Dendritic cell treated with granulocyte-macrophage colony-stimulating factor and Interleukin-4, amounts not matched to agents 40 ng/mL and 50 ng/mL, for 4 days (primary cell): ENCODE measurements at regions not wholly inside any gene's neighbourhood (a gene's known extent, or its start where the extent isn't known, plus 50 kb on each side); places are given as distances from the start of the nearest gene placed in this dataset.

Experiments used
- H3K27ac Mint-ChIP-seq: one replicate; pipeline ENCODE4 v1.8.0; 2022; ENCODE audit warnings: mild to moderate bottlenecking, mixed read lengths
- H3K27me3 Mint-ChIP-seq: one replicate; pipeline ENCODE4 v1.8.0; 2022; ENCODE audit warnings: mild to moderate bottlenecking, mixed read lengths
- H3K36me3 Mint-ChIP-seq: one replicate; pipeline ENCODE4 v1.8.0; 2022; ENCODE audit warnings: low read depth, mixed read lengths
- H3K4me1 Mint-ChIP-seq: one replicate; pipeline ENCODE4 v1.8.0; 2022; ENCODE audit warnings: low read depth, mixed read lengths
- H3K4me3 Mint-ChIP-seq: one replicate; pipeline ENCODE4 v1.8.0; 2022; ENCODE audit warnings: mild to moderate bottlenecking, moderate library complexity, mixed read lengths
- H3K9me3 Mint-ChIP-seq: one replicate; pipeline ENCODE4 v1.8.0; 2022; ENCODE audit warnings: mixed read lengths
- intact Hi-C: fragments of 100-400 bp; cut with micrococcal nuclease; formaldehyde crosslinking; loops from one replicate; pipeline ENCODE4 v1.15.0; 2022

- no peaks in the 10 kb centered on the region for H3K4me1 Mint-ChIP-seq
- H3K4me3 Mint-ChIP-seq: no peak overlapping the region
- no peaks in the 10 kb centered on the region for H3K27me3 Mint-ChIP-seq
- no peaks in the 10 kb centered on the region for H3K36me3 Mint-ChIP-seq
- intact Hi-C loops: no loop called here
- H3K9me3 Mint-ChIP-seq: peaks cover 10% of the 10 kb centered on the region
- H3K27ac Mint-ChIP-seq: no peak overlapping the region
These were observed 871.6 kb upstream of the MDGA2 start for GRCh38 chr14:48546996-48547395.

GRCh38 chr14:48537600-48537999 lies 862.2 kb upstream of the MDGA2 start:
- Mint-ChIP-seq H3K27ac (no peak overlapping the region), H3K4me3 (no peak overlapping the region), H3K36me3 (no peaks in the 10 kb centered on the region), H3K27me3 (no peaks in the 10 kb centered on the region), H3K9me3 (peaks cover 18% of the 10 kb centered on the region), H3K4me1 (no peaks in the 10 kb centered on the region)
- intact Hi-C loops: no loop called here

- Mint-ChIP-seq H3K27me3 (no peaks in the 10 kb centered on the region), H3K36me3 (no peaks in the 10 kb centered on the region), H3K4me1 (no peaks in the 10 kb centered on the region), H3K4me3 (no peak overlapping the region), H3K27ac (no peak overlapping the region), H3K9me3 (peaks cover 26% of the 10 kb centered on the region)
- intact Hi-C loops: no loop called here
These were observed 860.9 kb upstream of the MDGA2 start for GRCh38 chr14:48536318-48536717.

- H3K27ac Mint-ChIP-seq: no peak overlapping the region
- H3K4me3 Mint-ChIP-seq: no peak overlapping the region
- no peaks in the 10 kb centered on the region for H3K36me3 Mint-ChIP-seq
- intact Hi-C loops: no loop called here
- H3K9me3 Mint-ChIP-seq: peaks cover 21% of the 10 kb centered on the region
- no peaks in the 10 kb centered on the region for H3K4me1 Mint-ChIP-seq
- H3K27me3 Mint-ChIP-seq: no peaks in the 10 kb centered on the region
These were observed 852.4 kb upstream of the MDGA2 start for GRCh38 chr14:48527832-48528231.

GRCh38 chr14:48526307-48526706 lies 850.9 kb upstream of the MDGA2 start:
- Mint-ChIP-seq H3K4me3 (no peak overlapping the region), H3K36me3 (no peaks in the 10 kb centered on the region), H3K4me1 (no peaks in the 10 kb centered on the region), H3K27me3 (no peaks in the 10 kb centered on the region), H3K9me3 (peaks cover 12% of the 10 kb centered on the region), H3K27ac (no peak overlapping the region)
- intact Hi-C loops: no loop called here

- Mint-ChIP-seq H3K36me3 (no peaks in the 10 kb centered on the region), H3K4me1 (no peaks in the 10 kb centered on the region), H3K27me3 (no peaks in the 10 kb centered on the region), H3K9me3 (no peaks in the 10 kb centered on the region), H3K27ac (no peak overlapping the region), H3K4me3 (no peak overlapping the region)
- intact Hi-C loops: no loop called here
These were observed 829.5 kb upstream of the MDGA2 start for GRCh38 chr14:48504921-48505320.

GRCh38 chr14:48490756-48491155 lies 815.4 kb upstream of the MDGA2 start:
- intact Hi-C loops: no loop called here
- peaks cover 6% of the 10 kb centered on the region for H3K9me3 Mint-ChIP-seq
- no peaks in the 10 kb centered on the region for H3K4me1 Mint-ChIP-seq
- H3K27me3 Mint-ChIP-seq: no peaks in the 10 kb centered on the region
- no peak overlapping the region for H3K27ac Mint-ChIP-seq
- H3K4me3 Mint-ChIP-seq: no peak overlapping the region
- no peaks in the 10 kb centered on the region for H3K36me3 Mint-ChIP-seq

GRCh38 chr14:48473944-48474343 lies 798.5 kb upstream of the MDGA2 start:
- Mint-ChIP-seq H3K27me3 (no peaks in the 10 kb centered on the region), H3K4me3 (no peak overlapping the region), H3K36me3 (no peaks in the 10 kb centered on the region), H3K4me1 (no peaks in the 10 kb centered on the region), H3K9me3 (peaks cover 4% of the 10 kb centered on the region), H3K27ac (no peak overlapping the region)
- intact Hi-C loops: no loop called here

GRCh38 chr14:48456051-48456450 lies 780.6 kb upstream of the MDGA2 start:
- H3K4me3 Mint-ChIP-seq: no peak overlapping the region
- no peaks in the 10 kb centered on the region for H3K4me1 Mint-ChIP-seq
- no peaks in the 10 kb centered on the region for H3K36me3 Mint-ChIP-seq
- no peak overlapping the region for H3K27ac Mint-ChIP-seq
- intact Hi-C loops: no loop called here
- H3K27me3 Mint-ChIP-seq: no peaks in the 10 kb centered on the region
- no peaks in the 10 kb centered on the region for H3K9me3 Mint-ChIP-seq

GRCh38 chr14:48454887-48455286 lies 779.5 kb upstream of the MDGA2 start:
- Mint-ChIP-seq H3K9me3 (no peaks in the 10 kb centered on the region), H3K27ac (no peak overlapping the region), H3K36me3 (no peaks in the 10 kb centered on the region), H3K27me3 (no peaks in the 10 kb centered on the region), H3K4me3 (no peak overlapping the region), H3K4me1 (no peaks in the 10 kb centered on the region)
- intact Hi-C loops: no loop called here

GRCh38 chr14:48452437-48452995 lies 777.1 kb upstream of the MDGA2 start:
- no peaks in the 10 kb centered on the region for H3K36me3 Mint-ChIP-seq
- no peaks in the 10 kb centered on the region for H3K9me3 Mint-ChIP-seq
- intact Hi-C loops: no loop called here
- H3K4me3 Mint-ChIP-seq: no peak overlapping the region
- H3K4me1 Mint-ChIP-seq: no peaks in the 10 kb centered on the region
- H3K27ac Mint-ChIP-seq: no peak overlapping the region
- no peaks in the 10 kb centered on the region for H3K27me3 Mint-ChIP-seq

GRCh38 chr14:48435221-48435620 lies 759.8 kb upstream of the MDGA2 start:
- intact Hi-C loops: no loop called here
- Mint-ChIP-seq H3K27me3 (no peaks in the 10 kb centered on the region), H3K27ac (no peak overlapping the region), H3K9me3 (no peaks in the 10 kb centered on the region), H3K4me3 (no peak overlapping the region), H3K4me1 (no peaks in the 10 kb centered on the region), H3K36me3 (no peaks in the 10 kb centered on the region)

GRCh38 chr14:48430805-48431204 lies 755.4 kb upstream of the MDGA2 start:
- Mint-ChIP-seq H3K9me3 (no peaks in the 10 kb centered on the region), H3K4me1 (no peaks in the 10 kb centered on the region), H3K27ac (no peak overlapping the region), H3K36me3 (no peaks in the 10 kb centered on the region), H3K27me3 (no peaks in the 10 kb centered on the region), H3K4me3 (no peak overlapping the region)
- intact Hi-C loops: no loop called here

- Mint-ChIP-seq H3K9me3 (no peaks in the 10 kb centered on the region), H3K36me3 (no peaks in the 10 kb centered on the region), H3K27ac (no peak overlapping the region), H3K4me3 (no peak overlapping the region), H3K27me3 (no peaks in the 10 kb centered on the region), H3K4me1 (no peaks in the 10 kb centered on the region)
- intact Hi-C loops: no loop called here
These were observed 754.1 kb upstream of the MDGA2 start for GRCh38 chr14:48429512-48429911.

- intact Hi-C loops: no loop called here
- no peaks in the 10 kb centered on the region for H3K36me3 Mint-ChIP-seq
- no peak overlapping the region for H3K4me3 Mint-ChIP-seq
- no peaks in the 10 kb centered on the region for H3K4me1 Mint-ChIP-seq
- H3K27me3 Mint-ChIP-seq: no peaks in the 10 kb centered on the region
- no peak overlapping the region for H3K27ac Mint-ChIP-seq
- peaks cover 23% of the 10 kb centered on the region for H3K9me3 Mint-ChIP-seq
These were observed 742.5 kb upstream of the MDGA2 start for GRCh38 chr14:48417715-48418500.
